SK-MEL-5 (cell line): ENCODE measurements at regions not wholly inside any gene's neighbourhood (a gene's known extent, or its start where the extent isn't known, plus 50 kb on each side); places are given as distances from the start of the nearest gene placed in this dataset.

ENCODE experiments used
- DNase-seq: peaks from one replicate; pipeline ENCODE4 v3.0.0-alpha.2; 2016; ENCODE audit warnings: low read depth, low spot score
- in situ Hi-C: cut with HindIII; loops from 2 replicates; pipeline ENCODE4 v1.10.0; 2016; ENCODE audit warnings: low sequenced_read_pairs, high pct_unique_total_duplicates, low pct_unique_long_range_greater_than_20kb

DNA sequence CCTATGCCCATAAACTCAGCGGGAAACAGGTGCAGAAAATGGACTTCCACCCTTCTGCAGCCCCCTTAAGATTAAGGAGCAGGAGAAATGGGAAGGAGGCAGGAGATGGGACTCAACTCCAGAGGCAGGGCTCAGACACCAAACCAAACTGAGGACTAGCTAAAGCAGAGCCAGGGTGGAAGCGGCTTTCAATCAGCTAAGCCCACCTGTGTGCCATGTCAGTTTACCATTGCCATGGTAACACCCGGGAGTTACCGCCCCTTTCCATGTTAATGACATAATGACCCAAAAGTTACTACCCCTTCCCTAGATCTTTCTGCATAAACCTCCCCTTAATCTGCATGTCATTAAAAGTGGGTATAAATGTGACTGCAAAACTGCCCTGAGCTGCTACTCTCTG, 653.5 kb downstream of the PTPRU start:
- no peak for DNase-seq
- in situ Hi-C loops, result no loop called here

DNA sequence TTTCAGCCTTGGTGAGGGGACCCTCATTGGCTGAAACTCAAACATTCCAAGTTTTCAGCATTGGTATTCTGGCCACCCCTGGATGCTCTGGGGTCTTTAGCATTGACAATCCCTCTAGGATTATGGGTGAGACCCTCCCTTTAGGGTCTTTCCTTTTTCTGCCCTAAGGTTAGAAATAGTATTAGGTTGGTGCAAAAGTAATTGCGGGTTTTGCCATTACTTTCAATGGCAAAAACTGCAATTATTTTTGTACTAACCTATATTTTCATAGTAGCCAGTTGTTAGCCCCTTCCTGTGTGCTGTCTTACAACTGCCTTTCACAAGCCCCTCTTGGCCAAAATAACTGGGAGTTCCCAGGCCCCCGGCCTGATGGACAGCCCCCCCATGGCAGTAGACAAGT, 648.4 kb downstream of the PTPRU start:
- in situ Hi-C loops, result no loop called here
- DNase-seq, result no peak

DNA sequence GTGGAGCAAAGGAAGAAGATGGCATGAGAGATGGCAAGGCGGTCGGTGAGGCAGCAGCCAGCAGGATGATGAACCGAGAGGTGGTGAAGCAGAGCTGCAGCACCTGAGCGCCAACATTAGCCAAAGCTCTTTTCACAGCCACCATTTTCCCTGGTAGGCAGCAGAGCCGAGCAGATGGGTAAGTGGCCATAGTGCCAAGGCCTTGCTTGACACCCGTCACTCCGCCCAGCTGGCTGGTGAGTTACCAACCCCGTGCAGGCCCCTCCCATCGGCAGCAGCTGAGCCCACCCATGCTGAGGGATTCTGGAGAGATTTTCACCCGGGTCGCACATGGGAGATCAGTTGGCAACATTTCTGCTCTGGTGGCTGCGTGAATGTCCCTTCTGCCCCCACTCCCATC, 647.7 kb downstream of the PTPRU start:
- no peak for DNase-seq
- in situ Hi-C loops, result no loop called here

DNA sequence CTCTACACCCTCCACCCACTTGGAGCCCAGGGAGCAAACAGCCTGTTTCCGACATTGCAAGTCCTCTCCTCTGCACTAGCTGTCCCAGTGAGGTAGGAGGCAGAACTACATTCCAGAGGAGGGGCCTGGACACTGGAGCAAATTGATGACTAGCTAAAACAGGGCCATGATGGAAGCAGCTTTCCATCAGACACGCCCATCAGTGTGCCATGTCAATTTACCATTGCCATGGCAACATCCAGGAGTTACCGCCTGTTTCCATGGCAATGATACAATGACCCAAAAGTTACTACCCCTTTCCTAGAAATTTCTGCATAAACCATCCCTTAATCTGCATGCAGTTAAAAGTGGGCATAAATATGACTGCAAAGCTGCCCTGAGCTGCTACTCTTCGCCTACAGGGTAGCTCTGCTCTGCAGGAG, 647.1 kb downstream of the PTPRU start:
- in situ Hi-C loops, result no loop called here
- DNase-seq, result no peak

DNA sequence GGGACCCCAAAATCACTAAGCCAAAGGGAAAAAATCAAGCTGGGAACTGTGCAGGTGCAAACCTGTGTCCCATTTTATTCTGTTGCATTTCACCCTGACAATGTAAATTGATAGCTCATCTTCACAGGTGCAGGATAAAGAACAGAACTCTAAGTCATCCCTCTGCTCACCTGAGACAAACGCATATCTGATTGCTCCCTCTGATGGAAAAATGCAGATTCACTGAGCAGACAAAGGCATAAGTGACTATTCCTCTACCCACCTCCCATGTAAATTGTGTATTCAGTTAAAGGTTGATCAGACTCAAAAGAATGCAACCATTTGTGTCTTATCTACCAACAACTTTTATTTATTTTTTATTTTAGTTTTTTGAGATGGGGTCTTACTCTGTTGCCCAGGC, 644.2 kb downstream of the PTPRU start:
- in situ Hi-C loops, result no loop called here
- peak; percentile 32 for DNase-seq

DNA sequence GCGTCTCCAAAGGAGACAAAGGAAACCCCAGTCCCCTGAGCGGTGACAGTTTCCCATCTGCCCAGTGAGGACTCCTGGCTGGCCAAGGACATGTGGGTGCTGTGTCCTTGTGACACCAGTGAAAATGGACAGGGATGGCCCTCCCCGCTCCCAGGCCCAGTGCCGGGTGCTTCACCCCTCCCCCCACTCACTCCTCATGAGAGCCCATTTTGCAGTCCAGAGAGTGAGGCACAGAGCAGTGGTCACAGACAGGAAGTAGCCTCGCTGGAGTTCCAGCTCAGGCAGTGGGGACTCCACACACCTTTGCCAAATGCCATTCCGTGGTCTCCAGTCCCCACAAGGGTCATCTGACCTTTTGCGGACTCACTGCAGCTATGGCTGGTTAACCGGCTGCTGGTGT, 642.9 kb downstream of the PTPRU start:
- DNase-seq, result no peak
- in situ Hi-C loops, result no loop called here

DNA sequence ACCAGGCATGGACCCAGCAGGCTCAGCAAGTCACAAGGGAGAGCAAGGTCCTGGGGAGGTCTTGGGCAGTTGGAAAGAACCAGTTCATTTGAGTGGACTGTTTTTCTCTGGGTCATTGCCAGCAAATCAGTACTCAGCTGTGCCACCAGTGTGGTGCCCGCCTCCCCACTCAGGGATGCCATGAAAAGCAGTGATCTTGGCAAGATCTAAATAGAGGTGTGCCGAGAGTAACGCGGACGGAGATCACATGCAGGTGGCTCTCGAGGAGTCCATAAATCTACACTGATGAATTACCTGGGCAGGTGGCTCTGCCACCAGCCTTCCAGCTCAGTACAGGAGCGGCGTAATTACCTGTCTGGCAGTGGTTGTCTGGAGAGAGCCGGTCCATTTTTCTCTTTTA, 642.2 kb downstream of the PTPRU start:
- DNase-seq, result no peak
- in situ Hi-C loops, result no loop called here

DNA sequence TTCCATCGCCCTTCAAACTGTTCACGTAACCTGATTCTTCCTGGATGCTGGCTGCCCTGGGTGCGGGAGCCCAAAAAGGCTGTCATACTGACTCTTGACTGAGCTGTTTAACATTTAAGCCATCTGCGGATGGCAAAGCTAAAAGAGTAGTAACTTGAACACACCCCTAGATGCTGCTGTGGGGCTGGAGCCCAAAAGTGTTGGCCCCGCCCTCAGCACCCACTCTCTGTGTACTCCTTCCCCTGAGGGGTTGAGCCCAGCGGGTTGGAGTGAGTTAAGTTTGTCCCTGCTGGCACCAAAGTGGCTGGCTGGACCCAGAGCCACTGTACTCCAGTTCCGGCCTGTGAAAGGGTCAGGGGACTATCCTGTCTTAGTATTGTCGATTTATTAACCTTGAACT, 640.6 kb downstream of the PTPRU start:
- in situ Hi-C loops, result no loop called here

DNA sequence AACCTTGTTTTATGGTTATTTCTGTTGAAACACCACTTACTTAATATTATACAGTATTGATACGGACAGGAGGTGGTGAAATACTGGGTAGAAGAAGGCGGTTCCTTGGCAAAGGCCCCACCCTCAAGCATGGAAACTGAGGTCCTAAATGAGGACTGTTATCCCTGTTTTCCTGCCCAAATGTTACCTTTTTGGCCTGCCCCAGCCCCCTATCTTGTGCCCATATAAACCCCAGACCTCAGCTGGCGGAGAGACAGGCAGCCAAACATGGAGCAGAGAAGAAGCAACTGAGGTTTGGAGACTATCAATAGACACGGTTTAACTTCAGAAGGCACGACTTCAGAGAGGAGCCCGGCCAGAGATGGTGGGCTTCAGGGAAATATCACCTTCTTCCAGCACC, 640.1 kb downstream of the PTPRU start:
- DNase-seq, result no peak
- in situ Hi-C loops, result no loop called here

More for the DNA sequence above, 640.6 kb downstream of the PTPRU start:
- peak; percentile 10 for DNase-seq

DNA sequence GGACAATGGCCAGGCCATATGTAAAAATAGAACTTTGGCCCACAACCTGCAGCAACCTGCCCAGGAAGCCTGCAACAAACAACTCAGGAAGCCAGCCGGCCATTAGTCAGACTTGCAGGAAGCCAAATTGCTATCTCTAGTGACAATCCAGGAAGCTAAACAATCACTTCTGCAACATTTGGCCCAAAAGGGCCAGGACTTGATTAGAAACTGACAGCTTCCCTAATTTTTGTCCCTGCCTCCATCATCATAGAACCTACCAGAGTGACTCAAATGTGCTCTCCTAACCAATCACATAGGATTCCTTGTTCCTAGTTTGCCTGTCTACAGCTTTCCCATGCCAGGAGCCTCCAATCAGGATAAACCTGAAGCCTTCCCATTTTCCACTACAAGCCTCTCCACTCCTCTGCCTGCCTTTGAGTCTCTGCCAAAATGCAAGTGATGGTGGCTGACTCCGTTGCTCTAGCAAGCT, 639.3 kb downstream of the PTPRU start:
- DNase-seq, result peak; percentile 41
- in situ Hi-C loops, result no loop called here

DNA sequence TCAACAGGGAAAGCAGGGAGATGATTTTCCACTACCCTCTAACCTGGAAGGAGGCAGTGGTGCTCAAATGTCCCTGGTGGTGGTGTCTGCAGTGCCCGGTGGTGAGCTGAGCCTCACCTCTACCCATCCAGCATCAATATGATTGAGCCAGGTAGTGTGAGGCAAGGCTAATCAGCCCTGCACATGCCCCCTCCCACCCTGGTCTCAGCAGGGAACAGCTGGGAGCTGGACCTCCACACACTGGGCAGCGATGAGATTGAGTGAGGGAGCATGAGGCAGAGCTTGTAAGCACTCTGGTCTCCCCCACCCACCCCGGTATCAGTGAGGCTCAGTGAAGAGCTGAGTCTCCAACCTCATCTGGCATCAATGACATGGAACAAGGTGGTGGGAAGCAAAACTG, 634.3 kb downstream of the PTPRU start:
- no peak for DNase-seq
- in situ Hi-C loops, result no loop called here

DNA sequence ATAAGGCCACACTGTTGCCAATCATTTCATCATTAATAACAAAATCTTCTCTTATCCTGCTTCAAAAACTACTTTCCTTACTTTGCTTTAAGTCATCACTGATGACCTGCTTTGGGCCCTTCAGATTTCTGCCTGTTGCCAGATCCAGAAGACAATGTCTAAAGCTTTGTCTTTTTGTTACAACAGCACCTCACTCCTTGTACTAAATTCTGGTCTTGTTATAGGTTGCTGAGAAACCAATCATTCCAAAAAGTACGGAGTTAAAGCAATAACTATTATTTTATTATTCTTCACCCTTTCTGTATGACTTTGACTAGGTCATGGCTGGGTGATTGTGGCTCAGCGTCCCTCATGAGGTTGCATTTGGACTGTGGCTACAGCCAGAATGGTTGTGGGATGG, 633.5 kb downstream of the PTPRU start:
- in situ Hi-C loops, result no loop called here
- DNase-seq, result no peak

DNA sequence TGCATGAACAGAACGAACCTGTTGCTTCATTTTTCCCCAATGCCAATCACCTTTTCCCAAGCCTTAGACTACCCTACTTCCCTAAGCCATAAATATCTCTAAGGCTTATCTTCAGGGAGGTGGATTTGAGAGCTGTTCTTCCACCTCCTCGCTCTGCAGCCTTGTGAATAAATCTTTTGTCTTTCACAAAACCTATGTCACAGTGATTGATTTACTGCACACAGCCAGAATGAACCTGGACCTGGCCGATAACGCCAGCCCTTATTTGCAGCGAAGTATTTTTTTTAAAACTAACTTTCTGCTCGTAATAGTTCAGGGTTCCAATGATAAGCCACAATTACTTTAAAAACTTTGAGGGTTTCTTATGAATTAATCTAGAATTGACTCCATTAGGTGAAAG, 632.6 kb downstream of the PTPRU start:
- DNase-seq, result no peak
- in situ Hi-C loops, result no loop called here

DNA sequence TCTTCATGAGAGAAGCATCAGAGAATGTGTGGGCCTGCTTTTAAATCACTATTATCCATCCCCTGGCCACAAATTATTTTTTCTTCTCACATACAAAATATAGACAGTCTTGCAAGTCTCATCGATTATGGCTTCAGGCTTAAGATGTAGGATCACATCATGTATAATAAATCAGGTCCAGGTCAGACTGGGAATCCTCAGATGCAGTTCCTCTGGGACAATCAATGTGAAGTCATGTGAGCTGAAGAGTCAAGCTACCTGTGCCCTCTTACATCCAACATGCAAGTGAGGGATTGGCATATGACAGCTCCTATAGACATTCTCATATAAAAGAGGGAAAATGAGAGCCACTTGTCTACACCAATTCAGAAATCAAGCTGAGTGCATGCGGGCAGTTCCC, 631.8 kb downstream of the PTPRU start:
- in situ Hi-C loops, result no loop called here
- DNase-seq, result no peak

DNA sequence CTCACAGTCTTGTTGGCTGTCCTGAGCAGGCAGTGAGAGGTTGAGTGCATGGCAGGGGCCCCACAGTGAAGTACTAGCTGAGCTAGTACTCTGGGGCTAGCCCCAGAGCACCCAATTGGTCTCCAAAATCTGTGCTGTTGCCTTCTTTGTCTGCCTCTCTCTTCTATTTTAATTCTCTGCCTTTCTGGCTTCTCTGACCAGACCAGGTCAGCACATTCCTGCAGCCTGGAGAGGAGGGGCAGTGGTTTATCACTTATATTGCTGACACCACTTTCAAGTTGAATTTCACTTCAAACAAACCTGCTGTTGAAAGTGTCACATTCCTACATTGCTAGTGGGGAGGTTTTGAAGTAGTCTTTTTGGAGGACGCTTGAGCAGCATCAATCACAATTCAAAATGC, 628.7 kb downstream of the PTPRU start:
- no peak for DNase-seq

DNA sequence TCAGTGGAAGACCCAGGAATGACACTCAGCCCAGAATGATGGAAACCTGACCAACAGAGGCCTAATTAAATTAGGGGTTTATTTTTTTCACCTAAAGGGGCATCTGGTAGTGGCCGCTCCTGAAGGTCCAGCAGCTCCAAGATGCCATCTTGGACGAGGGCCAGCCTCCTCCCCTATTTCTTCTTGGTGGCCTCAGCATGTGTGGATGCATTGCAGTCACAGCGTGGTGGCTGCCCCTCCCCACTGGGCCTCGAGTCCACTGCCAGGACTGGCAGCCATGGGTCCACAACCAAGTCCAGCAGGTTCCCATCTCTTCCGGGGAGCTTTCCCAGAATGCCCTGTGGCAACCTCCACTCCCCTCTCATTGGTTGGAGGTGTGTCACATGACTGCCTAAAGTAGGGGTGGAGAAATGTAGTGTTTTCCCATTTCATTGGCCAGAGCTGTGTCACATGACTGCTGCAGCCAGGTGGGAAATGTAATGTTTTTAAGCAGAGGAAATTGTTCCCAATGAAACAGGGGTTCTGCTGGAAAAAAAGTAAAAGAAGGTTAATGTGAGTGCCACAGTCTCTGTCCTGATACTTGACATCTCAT, 628.2 kb downstream of the PTPRU start:
- DNase-seq, result peak; percentile 2
- in situ Hi-C loops, result no loop called here

More for the DNA sequence above, 628.7 kb downstream of the PTPRU start:
- in situ Hi-C loops, result no loop called here

DNA sequence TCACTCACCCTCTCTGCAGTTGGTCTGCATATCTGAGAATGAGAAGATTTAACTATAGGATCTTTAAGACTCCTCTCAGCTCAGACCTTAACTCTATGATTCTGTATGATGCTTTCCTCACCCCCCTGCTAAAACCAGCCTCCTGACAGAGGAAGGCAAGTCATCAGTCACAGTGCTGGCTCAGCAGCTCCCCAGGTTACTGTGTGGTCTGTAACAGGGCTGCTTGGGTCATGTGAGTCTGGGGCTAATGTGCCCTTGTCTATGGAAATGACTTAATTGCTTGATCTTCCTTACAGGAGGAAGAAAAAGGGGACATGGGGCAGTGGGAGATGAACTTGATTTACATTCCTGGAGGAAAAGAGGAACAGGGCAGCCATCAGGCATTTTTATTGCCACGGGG, 625.6 kb downstream of the PTPRU start:
- in situ Hi-C loops, result no loop called here
- no peak for DNase-seq

DNA sequence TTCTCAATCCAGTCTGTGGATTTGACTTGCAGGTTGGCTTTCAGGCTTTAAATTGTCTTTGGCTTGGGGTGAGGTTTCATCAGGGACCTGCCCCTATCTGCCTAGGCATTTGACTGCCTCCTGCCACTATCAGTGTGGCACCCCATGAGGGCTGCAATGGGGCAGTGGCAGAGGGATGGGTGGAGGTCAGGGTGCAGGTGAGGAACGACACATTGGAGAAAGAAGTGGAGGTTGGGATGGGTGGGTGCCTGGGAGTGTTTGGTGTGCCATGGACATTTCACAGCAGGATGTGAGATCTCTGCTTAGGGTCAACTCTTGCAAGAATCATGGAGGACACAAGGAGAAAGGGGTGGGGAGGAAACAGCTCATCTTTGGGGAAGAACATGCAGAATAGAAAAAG, 625.1 kb downstream of the PTPRU start:
- no peak for DNase-seq
- in situ Hi-C loops, result no loop called here

DNA sequence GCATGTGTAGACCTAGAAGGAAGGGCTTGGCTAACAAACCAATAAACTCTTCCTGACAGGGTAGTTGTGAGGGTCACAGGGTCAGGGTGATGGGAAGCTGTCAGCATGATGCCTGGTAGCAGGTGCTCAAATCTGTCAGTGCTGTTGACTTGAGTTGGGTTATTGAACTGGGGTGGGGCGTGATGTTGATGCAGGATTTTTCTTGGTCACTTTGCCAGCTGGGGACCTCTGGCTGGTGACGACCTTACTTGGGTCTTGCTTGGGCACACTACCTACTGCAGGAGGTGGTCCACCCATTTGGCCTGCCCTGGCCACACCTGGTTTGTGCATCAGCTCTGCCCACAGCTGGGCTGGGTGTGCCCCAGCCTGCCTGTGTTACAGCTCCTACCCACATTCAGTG, 624.4 kb downstream of the PTPRU start:
- DNase-seq, result no peak
- in situ Hi-C loops, result no loop called here

DNA sequence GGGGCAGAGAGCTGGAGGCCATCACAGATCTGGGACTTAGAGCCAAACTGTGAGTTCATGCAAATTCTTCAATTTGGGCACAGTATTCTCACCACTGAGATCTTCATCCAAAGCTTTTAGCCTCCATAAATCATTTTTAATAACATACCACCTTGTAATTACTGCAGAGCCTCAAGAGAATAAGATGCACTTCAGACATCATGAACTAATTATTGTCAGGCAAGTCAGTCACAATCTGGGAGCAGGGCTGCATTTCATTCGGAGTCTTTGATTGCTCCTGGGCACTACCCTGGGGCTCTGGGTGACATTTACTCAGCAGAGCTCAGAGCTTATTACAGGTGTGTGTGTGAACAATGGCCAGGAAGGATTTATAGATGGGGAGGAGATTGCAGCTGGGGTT, 623.7 kb downstream of the PTPRU start:
- in situ Hi-C loops, result no loop called here
- DNase-seq, result no peak
